ENCODE measurements at regions not wholly inside any gene's neighbourhood (a gene's known extent, or its start where the extent isn't known, plus 50 kb on each side); places are given as distances from the start of the nearest gene placed in this dataset.
A peak's percentile ranks its signal among the peaks of the same experiment; 100 is the strongest.

GRCh38 chr5:159750226-159750625 lies 166.1 kb upstream of the ADRA1B start:
- ATAC-seq, result no peak
- intact Hi-C loops (cut with DNase I), result no loop called here
- DNase-seq (ENCODE audit: low spot score), result no peak

- no peak for ATAC-seq
- no peak for DNase-seq (ENCODE audit: low spot score)
- intact Hi-C loops (cut with DNase I), result no loop called here
Observed at GRCh38 chr5:159751459-159751858, 164.8 kb upstream of the ADRA1B start.

- no peak for DNase-seq (ENCODE audit: low spot score)
- no peak for ATAC-seq
- intact Hi-C loops (cut with DNase I), result no loop called here
Observed at GRCh38 chr5:159752622-159753275, 163.5 kb upstream of the ADRA1B start.

GRCh38 chr5:159758189-159758588 lies 158.1 kb upstream of the ADRA1B start:
- no peak for ATAC-seq
- DNase-seq (ENCODE audit: low spot score), result no peak
- intact Hi-C loops (cut with DNase I), result no loop called here

GRCh38 chr5:159759791-159760290 lies 156.4 kb upstream of the ADRA1B start:
- ATAC-seq, result no peak
- intact Hi-C loops (cut with DNase I), result no loop called here

GRCh38 chr5:159762921-159763320 lies 153.4 kb upstream of the ADRA1B start:
- intact Hi-C loops (cut with DNase I), result no loop called here
- DNase-seq (ENCODE audit: low spot score) (no peak), ATAC-seq (no peak)

More at GRCh38 chr5:159759791-159760290, 156.4 kb upstream of the ADRA1B start:
- DNase-seq (ENCODE audit: low spot score), result no peak

- DNase-seq (ENCODE audit: low spot score) (no peak), ATAC-seq (no peak)
- intact Hi-C loops (cut with DNase I), result no loop called here
Observed at GRCh38 chr5:159763562-159763961, 152.7 kb upstream of the ADRA1B start.

- no peak for DNase-seq (ENCODE audit: low spot score)
- intact Hi-C loops (cut with DNase I), result no loop called here
- ATAC-seq, result no peak
Observed at GRCh38 chr5:159764283-159765134, 151.8 kb upstream of the ADRA1B start.

- ATAC-seq (no peak), DNase-seq (ENCODE audit: low spot score) (no peak)
- intact Hi-C loops (cut with DNase I), result no loop called here
Observed at GRCh38 chr5:159765135-159765433, 151.2 kb upstream of the ADRA1B start.

GRCh38 chr5:159765760-159766517 lies 150.3 kb upstream of the ADRA1B start:
- no peak for DNase-seq (ENCODE audit: low spot score)
- ATAC-seq, result no peak
- intact Hi-C loops (cut with DNase I), result no loop called here

GRCh38 chr5:159768243-159768642 lies 148.0 kb upstream of the ADRA1B start:
- intact Hi-C loops (cut with DNase I), result no loop called here
- no peak for ATAC-seq
- no peak for DNase-seq (ENCODE audit: low spot score)

- DNase-seq (ENCODE audit: low spot score) (no peak), ATAC-seq (no peak)
- intact Hi-C loops (cut with DNase I), result no loop called here
Observed at GRCh38 chr5:159772698-159773061, 143.6 kb upstream of the ADRA1B start.

GRCh38 chr5:159773062-159773924 lies 143.0 kb upstream of the ADRA1B start:
- intact Hi-C loops (cut with DNase I), result no loop called here
- DNase-seq (ENCODE audit: low spot score), result peak; percentile 83
- ATAC-seq, result peak; percentile 93

GRCh38 chr5:159774476-159775031 lies 141.7 kb upstream of the ADRA1B start:
- no peak for DNase-seq (ENCODE audit: low spot score)
- ATAC-seq, result no peak
- intact Hi-C loops (cut with DNase I), result no loop called here

GRCh38 chr5:159775890-159776289 lies 140.4 kb upstream of the ADRA1B start:
- no peak for ATAC-seq
- no peak for DNase-seq (ENCODE audit: low spot score)
- intact Hi-C loops (cut with DNase I), result no loop called here

- DNase-seq (ENCODE audit: low spot score) (no peak), ATAC-seq (no peak)
- intact Hi-C loops (cut with DNase I), result no loop called here
Observed at GRCh38 chr5:159777049-159777660, 139.1 kb upstream of the ADRA1B start.

- DNase-seq (ENCODE audit: low spot score), result no peak
- intact Hi-C loops (cut with DNase I), result no loop called here
Observed at GRCh38 chr5:159779481-159779880, 136.8 kb upstream of the ADRA1B start.

GRCh38 chr5:159780246-159780645 lies 136.0 kb upstream of the ADRA1B start:
- DNase-seq (ENCODE audit: low spot score) (no peak), ATAC-seq (no peak)
- intact Hi-C loops (cut with DNase I), result no loop called here

More at GRCh38 chr5:159779481-159779880, 136.8 kb upstream of the ADRA1B start:
- ATAC-seq, result no peak
